ENCODE measurements at regions not wholly inside any gene's neighbourhood (a gene's known extent, or its start where the extent isn't known, plus 50 kb on each side); places are given as distances from the start of the nearest gene placed in this dataset.

DNA sequence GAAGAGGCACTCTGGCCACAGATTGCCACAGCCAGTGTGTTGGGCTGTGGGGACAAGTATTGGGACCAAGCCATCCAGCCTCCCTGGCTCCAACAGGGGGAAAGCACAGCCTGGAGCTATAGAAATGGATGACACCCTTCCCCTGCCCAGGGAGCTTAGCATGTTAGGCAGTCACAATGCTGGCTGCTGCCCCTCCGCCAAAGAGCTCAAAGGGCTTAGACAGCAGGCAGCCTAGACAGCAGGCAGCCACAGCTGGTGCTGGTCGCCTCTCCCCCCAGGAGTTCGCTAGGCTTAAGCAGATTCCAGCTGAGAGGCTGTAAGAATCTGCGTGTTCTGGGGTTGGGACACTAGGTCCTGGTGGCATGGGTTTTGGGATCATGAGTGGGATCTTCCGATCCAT is 94.5 kb upstream of the MXRA5 start:
- DNase-seq (ENCODE audit: low read depth in 1 of 2, low spot score in 2 of 2) (no peak), FAIRE-seq (no peak)
- H3K9ac ChIP-seq (replicated peaks in 1 of 4; ENCODE audit: extremely low read depth in 1 of 4, low read depth in 3 of 4, low read length in 3 of 4): no peak overlapping the region
- H3K27me3 ChIP-seq (replicated peaks in 1 of 4; ENCODE audit: control insufficient read depth in 3 of 4, extremely low read depth in 1 of 4, insufficient read depth in 3 of 4, low read length in 3 of 4): no peaks in the 10 kb centered on the region
- H3K4me1 ChIP-seq (replicated peaks in 1 of 4; ENCODE audit: control insufficient read depth in 3 of 4, insufficient read depth in 4 of 4, low read length in 3 of 4): no peaks in the 10 kb centered on the region
- H2BK120ac ChIP-seq (replicated peaks; ENCODE audit: low read depth, low read length): no peak overlapping the region
- H2AFZ ChIP-seq (ENCODE audit: low read length): no peak overlapping the region
- no peak overlapping the region for H3K56ac ChIP-seq (replicated peaks; ENCODE audit: insufficient read length, low read depth, low read length)
- H2AK5ac ChIP-seq (ENCODE audit: low read depth, low read length): no peak overlapping the region
- no peak for TF ChIP-seq CHD2 (IDR thresholded peaks at IDR 0.05; ENCODE audit: low read length)
- no peak for TF ChIP-seq TBP (IDR thresholded peaks at IDR 0.05; ENCODE audit: low read depth, low read length)
- TF ChIP-seq JUND (IDR thresholded peaks at IDR 0.05; ENCODE audit: low read length): no peak
- TF ChIP-seq GABPA (IDR thresholded peaks at IDR 0.05; ENCODE audit: borderline replicate concordance, insufficient read depth, low read length): no peak
- TF ChIP-seq CEBPB (IDR thresholded peaks at IDR 0.05; ENCODE audit: low read depth, low read length): no peak
- no peak for TF ChIP-seq KDM4A (IDR thresholded peaks at IDR 0.05; ENCODE audit: low read depth, low read length, severe bottlenecking)
- TF ChIP-seq BACH1 (IDR thresholded peaks at IDR 0.05; ENCODE audit: low read length): no peak
- TF ChIP-seq SIN3A (conservative IDR thresholded peaks at IDR 0.05 in 1 of 2, IDR thresholded peaks at IDR 0.05 in 1 of 2; ENCODE audit: low read depth in 1 of 2, low read length in 2 of 2): no peak
- H3K23me2 ChIP-seq (ENCODE audit: low read depth, low read length): no peaks in the 10 kb centered on the region
- no peak overlapping the region for H3K23ac ChIP-seq (ENCODE audit: insufficient read length)
- H2BK12ac ChIP-seq (ENCODE audit: low read depth, low read length): no peak overlapping the region
- no peak overlapping the region for H2BK15ac ChIP-seq (ENCODE audit: low read length)
- no peak overlapping the region for H2BK5ac ChIP-seq (ENCODE audit: low read depth, low read length)
- H4K8ac ChIP-seq (ENCODE audit: extremely low read depth, insufficient read depth, low read length): no peak overlapping the region
- no peaks in the 10 kb centered on the region for H3K36me3 ChIP-seq (ENCODE audit: control insufficient read depth in 2 of 4, insufficient read depth in 4 of 4, low read length in 3 of 4)
- H3K79me2 ChIP-seq (ENCODE audit: control insufficient read depth in 1 of 2, insufficient read depth in 2 of 2, low read length in 2 of 2): no peaks in the 10 kb centered on the region
- ChIA-PET CTCF (ENCODE audit: partially characterized antibody) (no interaction called here), POLR2A (ENCODE audit: partially characterized antibody) (no interaction called here)
- H4K5ac ChIP-seq (ENCODE audit: insufficient read length, low read depth, low read length): no peak overlapping the region
- H3K79me1 ChIP-seq (ENCODE audit: low read depth, low read length): no peaks in the 10 kb centered on the region
- no peak overlapping the region for H3K27ac ChIP-seq (ENCODE audit: low read depth, low read length)
- H4K91ac ChIP-seq (replicated peaks; ENCODE audit: insufficient read length, low read length): no peak overlapping the region
- no peak overlapping the region for H3K18ac ChIP-seq (ENCODE audit: extremely low read depth, low read length)
- H3K4ac ChIP-seq (replicated peaks; ENCODE audit: insufficient read length, low read depth, low read length): no peak overlapping the region
- no peak overlapping the region for H3K14ac ChIP-seq (ENCODE audit: insufficient read length)
- H3K4me2 ChIP-seq (ENCODE audit: insufficient read depth in 1 of 2, low read depth in 2 of 2, low read length in 2 of 2): no peak overlapping the region
- no peaks in the 10 kb centered on the region for H3K9me3 ChIP-seq (ENCODE audit: insufficient read depth in 2 of 2, low read depth in 1 of 2, low read length in 1 of 2)
- H3K4me3 ChIP-seq (ENCODE audit: extremely low read depth in 1 of 4, insufficient read depth in 2 of 4, low read depth in 3 of 4, low read length in 4 of 4): no peak overlapping the region
- no peak overlapping the region for H2BK20ac ChIP-seq (ENCODE audit: low read length)
- WGBS, 2 experiments (ENCODE audit: extremely low coverage in 1 of 2, insufficient coverage in 1 of 2, insufficient read length in 1 of 2, insufficient replicate concordance in 2 of 2, low coverage in 1 of 2, low lambda C conversion rate in 2 of 2, missing lambda C conversion rate in 1 of 2): 92% methylated on average over 4 of the region's 5 CpGs; no CpG with 5 or more reads in 1 of the 2 experiments
- H4K20me1 ChIP-seq (replicated peaks in 1 of 2; ENCODE audit: control insufficient read depth in 1 of 2, insufficient read depth in 2 of 2, low read length in 2 of 2): no peaks in the 10 kb centered on the region

Measured in H1 (cell line).